ENCODE measurements at regions not wholly inside any gene's neighbourhood (a gene's known extent, or its start where the extent isn't known, plus 50 kb on each side); places are given as distances from the start of the nearest gene placed in this dataset.

DNA sequence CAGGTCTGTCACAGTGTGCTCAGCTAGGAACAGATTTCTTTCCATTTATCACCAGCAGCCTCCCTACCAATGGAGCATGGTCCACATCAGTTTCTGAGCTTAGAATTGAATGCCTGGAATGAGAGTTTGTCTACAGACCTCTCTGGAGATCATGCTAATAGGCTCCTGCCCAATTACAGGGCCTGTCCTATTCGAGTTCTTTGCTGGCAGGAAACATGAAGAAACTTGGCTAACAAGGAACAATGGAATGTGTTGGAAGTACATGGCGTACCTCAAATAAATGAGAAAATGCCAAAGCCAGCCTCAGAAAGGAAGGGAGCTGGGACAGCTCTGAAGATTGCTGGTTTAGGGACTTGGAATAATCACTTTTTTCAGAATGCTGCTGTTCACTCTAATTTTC lies 186.0 kb upstream of the AKR1E2 start:
- H3K4me3 ChIP-seq (ENCODE audit: low read depth in 1 of 3, low read length in 3 of 3): no peak overlapping the region
- no peak overlapping the region for H3K9ac ChIP-seq (ENCODE audit: low read depth in 1 of 2, low read length in 2 of 2)
- H3K27me3 ChIP-seq (ENCODE audit: control insufficient read depth in 4 of 4, insufficient read depth in 4 of 4, low read length in 3 of 4): no peaks in the 10 kb centered on the region
- no peak overlapping the region for H3K27ac ChIP-seq (ENCODE audit: low read depth in 1 of 2, low read length in 2 of 2)
- H3K36me3 ChIP-seq (ENCODE audit: control insufficient read depth in 4 of 4, insufficient read depth in 3 of 4, low read depth in 1 of 4, low read length in 3 of 4): no peaks in the 10 kb centered on the region
- DNase-seq (ENCODE audit: low spot score): no peak
- H3K9me3 ChIP-seq (ENCODE audit: control insufficient read depth in 4 of 4, low read length in 3 of 4): no peaks in the 10 kb centered on the region
- 41% methylated on average over 2 of the region's 2 CpGs for WGBS
- TF ChIP-seq EGR1 (IDR thresholded peaks at IDR 0.05; ENCODE audit: low read depth in 2 of 2): no peak
- TF ChIP-seq RAD21 (IDR thresholded peaks at IDR 0.05): peak in 1 of 2 donors; percentile 5
- TF ChIP-seq SP1 (IDR thresholded peaks at IDR 0.05): peak; percentile 30
- TF ChIP-seq, protein P1, sequence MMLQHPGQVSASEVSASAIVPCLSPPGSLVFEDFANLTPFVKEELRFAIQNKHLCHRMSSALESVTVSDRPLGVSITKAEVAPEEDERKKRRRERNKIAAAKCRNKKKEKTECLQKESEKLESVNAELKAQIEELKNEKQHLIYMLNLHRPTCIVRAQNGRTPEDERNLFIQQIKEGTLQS (IDR thresholded peaks at IDR 0.05): no peak
- TF ChIP-seq JUND (IDR thresholded peaks at IDR 0.05): no peak
- no peaks in the 10 kb centered on the region for H3K4me1 ChIP-seq (ENCODE audit: control insufficient read depth in 4 of 4, insufficient read depth in 4 of 4, low read length in 3 of 4)

DNA sequence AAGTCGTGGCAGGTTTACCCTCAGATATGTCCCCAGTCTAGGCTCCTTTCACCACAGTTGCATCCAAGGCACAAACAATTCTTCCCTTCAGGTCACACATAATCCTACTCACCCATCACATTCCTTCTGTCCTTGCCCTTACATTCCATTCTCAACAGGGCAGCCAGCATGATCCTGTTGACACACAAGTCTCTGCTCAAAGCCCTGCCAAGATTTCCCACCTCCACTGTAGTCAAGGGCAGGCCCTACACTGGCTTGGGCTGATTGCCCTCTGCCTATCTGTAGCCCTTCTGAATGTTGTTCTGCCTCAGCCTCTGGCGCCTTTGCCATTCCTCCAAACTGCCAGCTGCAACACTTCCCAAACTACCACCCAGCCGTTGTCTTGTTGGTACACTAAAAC lies 187.9 kb upstream of the AKR1E2 start:
- 84% methylated on average over 3 of the region's 3 CpGs for WGBS
- Histone ChIP-seq H3K4me1 (ENCODE audit: control insufficient read depth in 4 of 4, insufficient read depth in 4 of 4, low read length in 3 of 4) (no peaks in the 10 kb centered on the region), H3K27me3 (ENCODE audit: control insufficient read depth in 4 of 4, insufficient read depth in 4 of 4, low read length in 3 of 4) (peaks cover 0 to 4% (median 0%) of the 10 kb centered on the region in 4 donors), H3K27ac (ENCODE audit: low read depth in 1 of 2, low read length in 2 of 2) (no peak overlapping the region), H3K36me3 (ENCODE audit: control insufficient read depth in 4 of 4, insufficient read depth in 3 of 4, low read depth in 1 of 4, low read length in 3 of 4) (no peaks in the 10 kb centered on the region), H3K4me3 (ENCODE audit: low read depth in 1 of 3, low read length in 3 of 3) (no peak overlapping the region), H3K9me3 (ENCODE audit: control insufficient read depth in 4 of 4, low read length in 3 of 4) (no peaks in the 10 kb centered on the region), H3K9ac (ENCODE audit: low read depth in 1 of 2, low read length in 2 of 2) (no peak overlapping the region)
- TF ChIP-seq, protein P1 (IDR thresholded peaks at IDR 0.05): no peak
- no peak for TF ChIP-seq TAF1 (conservative IDR thresholded peaks at IDR 0.05)
- TF ChIP-seq, protein P2, sequence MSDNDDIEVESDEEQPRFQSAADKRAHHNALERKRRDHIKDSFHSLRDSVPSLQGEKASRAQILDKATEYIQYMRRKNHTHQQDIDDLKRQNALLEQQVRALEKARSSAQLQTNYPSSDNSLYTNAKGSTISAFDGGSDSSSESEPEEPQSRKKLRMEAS (IDR thresholded peaks at IDR 0.05): no peak
- TF ChIP-seq HNF4G (IDR thresholded peaks at IDR 0.05): no peak
- no peak for TF ChIP-seq FOXA2 (IDR thresholded peaks at IDR 0.05)
- TF ChIP-seq JUND (IDR thresholded peaks at IDR 0.05): no peak
- no peak for TF ChIP-seq GABPA (IDR thresholded peaks at IDR 0.05 in 1 of 2, conservative IDR thresholded peaks at IDR 0.05 in 1 of 2)
- TF ChIP-seq, protein P3, sequence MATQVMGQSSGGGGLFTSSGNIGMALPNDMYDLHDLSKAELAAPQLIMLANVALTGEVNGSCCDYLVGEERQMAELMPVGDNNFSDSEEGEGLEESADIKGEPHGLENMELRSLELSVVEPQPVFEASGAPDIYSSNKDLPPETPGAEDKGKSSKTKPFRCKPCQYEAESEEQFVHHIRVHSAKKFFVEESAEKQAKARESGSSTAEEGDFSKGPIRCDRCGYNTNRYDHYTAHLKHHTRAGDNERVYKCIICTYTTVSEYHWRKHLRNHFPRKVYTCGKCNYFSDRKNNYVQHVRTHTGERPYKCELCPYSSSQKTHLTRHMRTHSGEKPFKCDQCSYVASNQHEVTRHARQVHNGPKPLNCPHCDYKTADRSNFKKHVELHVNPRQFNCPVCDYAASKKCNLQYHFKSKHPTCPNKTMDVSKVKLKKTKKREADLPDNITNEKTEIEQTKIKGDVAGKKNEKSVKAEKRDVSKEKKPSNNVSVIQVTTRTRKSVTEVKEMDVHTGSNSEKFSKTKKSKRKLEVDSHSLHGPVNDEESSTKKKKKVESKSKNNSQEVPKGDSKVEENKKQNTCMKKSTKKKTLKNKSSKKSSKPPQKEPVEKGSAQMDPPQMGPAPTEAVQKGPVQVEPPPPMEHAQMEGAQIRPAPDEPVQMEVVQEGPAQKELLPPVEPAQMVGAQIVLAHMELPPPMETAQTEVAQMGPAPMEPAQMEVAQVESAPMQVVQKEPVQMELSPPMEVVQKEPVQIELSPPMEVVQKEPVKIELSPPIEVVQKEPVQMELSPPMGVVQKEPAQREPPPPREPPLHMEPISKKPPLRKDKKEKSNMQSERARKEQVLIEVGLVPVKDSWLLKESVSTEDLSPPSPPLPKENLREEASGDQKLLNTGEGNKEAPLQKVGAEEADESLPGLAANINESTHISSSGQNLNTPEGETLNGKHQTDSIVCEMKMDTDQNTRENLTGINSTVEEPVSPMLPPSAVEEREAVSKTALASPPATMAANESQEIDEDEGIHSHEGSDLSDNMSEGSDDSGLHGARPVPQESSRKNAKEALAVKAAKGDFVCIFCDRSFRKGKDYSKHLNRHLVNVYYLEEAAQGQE (IDR thresholded peaks at IDR 0.05): no peak
- TF ChIP-seq FOXA1 (IDR thresholded peaks at IDR 0.05): no peak
- TF ChIP-seq, protein P4, sequence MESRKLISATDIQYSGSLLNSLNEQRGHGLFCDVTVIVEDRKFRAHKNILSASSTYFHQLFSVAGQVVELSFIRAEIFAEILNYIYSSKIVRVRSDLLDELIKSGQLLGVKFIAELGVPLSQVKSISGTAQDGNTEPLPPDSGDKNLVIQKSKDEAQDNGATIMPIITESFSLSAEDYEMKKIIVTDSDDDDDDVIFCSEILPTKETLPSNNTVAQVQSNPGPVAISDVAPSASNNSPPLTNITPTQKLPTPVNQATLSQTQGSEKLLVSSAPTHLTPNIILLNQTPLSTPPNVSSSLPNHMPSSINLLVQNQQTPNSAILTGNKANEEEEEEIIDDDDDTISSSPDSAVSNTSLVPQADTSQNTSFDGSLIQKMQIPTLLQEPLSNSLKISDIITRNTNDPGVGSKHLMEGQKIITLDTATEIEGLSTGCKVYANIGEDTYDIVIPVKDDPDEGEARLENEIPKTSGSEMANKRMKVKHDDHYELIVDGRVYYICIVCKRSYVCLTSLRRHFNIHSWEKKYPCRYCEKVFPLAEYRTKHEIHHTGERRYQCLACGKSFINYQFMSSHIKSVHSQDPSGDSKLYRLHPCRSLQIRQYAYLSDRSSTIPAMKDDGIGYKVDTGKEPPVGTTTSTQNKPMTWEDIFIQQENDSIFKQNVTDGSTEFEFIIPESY (IDR thresholded peaks at IDR 0.05): no peak
- TF ChIP-seq, protein P5, sequence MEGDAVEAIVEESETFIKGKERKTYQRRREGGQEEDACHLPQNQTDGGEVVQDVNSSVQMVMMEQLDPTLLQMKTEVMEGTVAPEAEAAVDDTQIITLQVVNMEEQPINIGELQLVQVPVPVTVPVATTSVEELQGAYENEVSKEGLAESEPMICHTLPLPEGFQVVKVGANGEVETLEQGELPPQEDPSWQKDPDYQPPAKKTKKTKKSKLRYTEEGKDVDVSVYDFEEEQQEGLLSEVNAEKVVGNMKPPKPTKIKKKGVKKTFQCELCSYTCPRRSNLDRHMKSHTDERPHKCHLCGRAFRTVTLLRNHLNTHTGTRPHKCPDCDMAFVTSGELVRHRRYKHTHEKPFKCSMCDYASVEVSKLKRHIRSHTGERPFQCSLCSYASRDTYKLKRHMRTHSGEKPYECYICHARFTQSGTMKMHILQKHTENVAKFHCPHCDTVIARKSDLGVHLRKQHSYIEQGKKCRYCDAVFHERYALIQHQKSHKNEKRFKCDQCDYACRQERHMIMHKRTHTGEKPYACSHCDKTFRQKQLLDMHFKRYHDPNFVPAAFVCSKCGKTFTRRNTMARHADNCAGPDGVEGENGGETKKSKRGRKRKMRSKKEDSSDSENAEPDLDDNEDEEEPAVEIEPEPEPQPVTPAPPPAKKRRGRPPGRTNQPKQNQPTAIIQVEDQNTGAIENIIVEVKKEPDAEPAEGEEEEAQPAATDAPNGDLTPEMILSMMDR (IDR thresholded peaks at IDR 0.05; ENCODE audit: low read depth, low read length, missing input control): no peak
- no peak for TF ChIP-seq NR2F2 (IDR thresholded peaks at IDR 0.05)
- TF ChIP-seq RXRA (IDR thresholded peaks at IDR 0.05): no peak
- TF ChIP-seq SP1 (IDR thresholded peaks at IDR 0.05): no peak
- no peak for TF ChIP-seq HNF4A (conservative IDR thresholded peaks at IDR 0.05)
- TF ChIP-seq RAD21 (IDR thresholded peaks at IDR 0.05): no peak
- DNase-seq (ENCODE audit: low spot score): no peak

Data from liver (tissue), 8 donors.